ENCODE measurements at regions not wholly inside any gene's neighbourhood (a gene's known extent, or its start where the extent isn't known, plus 50 kb on each side); places are given as distances from the start of the nearest gene placed in this dataset.

GRCh38 chr13:33978653-33979052, 160.7 kb downstream of the RFC3 start:
- TF ChIP-seq CTCF (IDR thresholded peaks at IDR 0.05; ENCODE audit: borderline replicate concordance, extremely low read depth, low read length, poor library complexity, severe bottlenecking) (no peak), EZH2 (IDR thresholded peaks at IDR 0.05; ENCODE audit: borderline replicate concordance, low read depth, low read length, severe bottlenecking) (no peak)

Data from DND-41 (cell line).